Activated CD4-positive, alpha-beta T cell treated with anti-CD3 and anti-CD28 coated beads, Interleukin-2, amount 50 U/mL, for 24 hours (primary cell): ENCODE measurements at regions not wholly inside any gene's neighbourhood (a gene's known extent, or its start where the extent isn't known, plus 50 kb on each side); places are given as distances from the start of the nearest gene placed in this dataset.

Experiments used
- DNase-seq, 2 donors: peaks; one replicate each; pipeline ENCODE4 v3.0.0-alpha.2; 2020; ENCODE audit warnings: low read depth in 1 of 2, low spot score in 1 of 2

DNA sequence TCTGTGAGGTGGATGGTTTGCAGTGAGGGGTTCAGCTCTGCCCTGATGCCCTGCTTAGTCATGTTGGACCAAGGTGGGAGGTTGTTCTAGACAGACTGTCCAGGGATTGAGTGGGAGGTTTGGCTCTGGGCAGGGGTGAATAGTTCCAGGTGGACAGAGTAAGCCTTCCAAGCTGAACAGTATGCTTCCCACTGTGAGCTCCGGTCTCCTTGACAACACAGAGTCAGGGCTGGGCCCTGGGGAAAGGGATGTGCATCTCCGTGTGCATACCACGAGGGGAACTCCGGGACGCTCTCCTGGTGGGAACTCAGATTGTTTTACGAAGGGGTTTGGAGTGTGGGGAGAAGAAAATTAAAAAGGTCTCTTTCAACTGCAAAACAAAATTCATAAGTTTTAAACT lies 174.7 kb downstream of the DHX35 start:
- DNase-seq, result no peak

DNA sequence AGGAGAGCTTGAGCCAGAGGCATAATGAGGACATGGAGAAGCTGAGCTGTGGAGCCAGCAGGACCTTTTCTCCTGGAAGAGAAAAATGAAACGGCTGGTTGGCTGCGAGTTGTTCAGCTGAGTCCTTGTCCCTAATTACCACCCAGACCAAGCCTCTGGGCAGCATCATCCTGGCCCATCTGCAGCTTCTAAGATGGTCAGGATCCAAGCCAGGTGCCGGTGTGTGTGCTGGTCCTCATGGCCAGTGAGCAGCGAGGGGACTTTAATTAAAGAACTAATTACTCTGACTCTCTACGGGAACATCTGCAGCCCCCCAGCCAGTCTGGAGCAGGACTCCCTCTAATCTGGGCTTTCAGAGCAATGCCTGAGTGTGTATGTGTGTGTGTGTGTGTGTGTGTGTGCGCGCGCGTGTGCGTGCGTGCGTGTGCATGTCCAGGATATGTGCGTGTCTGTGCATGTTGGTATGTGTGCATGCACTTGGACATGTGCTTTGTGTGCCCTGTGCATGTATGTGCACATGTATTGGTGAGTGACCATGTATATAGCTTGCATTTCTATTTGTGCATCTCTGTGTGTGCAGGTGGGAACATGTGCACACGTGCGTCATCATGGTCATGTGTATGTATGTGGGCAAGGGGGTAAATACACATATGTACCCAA lies 173.9 kb downstream of the DHX35 start:
- no peak for DNase-seq

DNA sequence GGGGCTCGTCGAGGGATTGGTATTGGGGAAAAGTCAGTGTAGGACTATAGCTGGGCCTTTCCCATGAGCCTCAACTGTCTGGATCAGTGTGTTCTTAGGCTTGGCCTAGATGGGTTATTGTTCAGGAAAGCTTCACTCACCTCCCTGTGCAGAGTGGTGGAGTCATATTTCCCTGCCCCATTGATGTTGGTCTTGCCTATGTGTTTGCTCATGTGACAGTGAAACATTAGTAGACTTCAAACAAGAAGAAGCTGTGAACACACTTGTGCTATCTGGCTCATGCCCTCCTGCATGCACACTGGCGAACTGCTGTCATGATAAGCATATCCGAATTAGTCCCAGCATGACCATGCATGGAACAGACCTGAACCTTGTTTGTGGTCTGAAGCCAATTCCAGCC lies 171.1 kb downstream of the DHX35 start:
- no peak for DNase-seq

DNA sequence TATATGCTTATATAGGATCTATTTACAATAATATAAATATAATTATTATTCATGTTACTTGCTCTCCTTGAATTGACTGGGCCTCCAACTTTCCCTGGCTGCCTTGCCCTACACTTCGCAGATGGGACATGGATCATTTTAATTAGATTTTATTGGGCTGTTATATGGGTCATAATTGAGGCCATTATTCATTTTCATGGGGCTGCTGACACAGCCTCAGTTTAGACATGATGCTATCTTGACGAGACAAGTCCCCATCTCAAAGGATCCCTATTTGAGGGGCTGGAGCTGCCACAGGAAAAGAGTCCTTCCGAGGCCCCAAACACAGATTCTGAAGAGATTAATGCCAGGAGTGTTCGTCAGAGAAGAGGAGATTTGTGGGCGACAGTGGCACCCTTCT lies 170.4 kb downstream of the DHX35 start:
- no peak for DNase-seq

DNA sequence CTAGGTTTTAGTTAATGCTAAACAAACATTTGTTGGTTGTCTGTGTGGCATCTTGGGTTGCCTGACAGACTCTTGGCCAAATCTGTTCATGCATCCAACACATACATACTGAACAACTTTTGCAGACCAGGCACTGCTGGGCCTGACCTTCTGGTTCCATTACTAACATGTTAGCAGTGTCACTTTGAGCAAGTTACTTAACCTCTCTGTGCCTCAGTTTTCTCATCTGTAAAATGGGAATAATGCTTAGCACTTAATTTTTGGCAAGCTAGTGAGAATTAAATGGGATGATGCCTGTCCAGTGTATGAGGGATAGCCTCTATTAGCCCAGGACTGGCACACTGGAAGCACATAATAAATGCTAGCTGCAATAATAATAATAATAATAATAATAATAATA lies 169.9 kb downstream of the DHX35 start:
- DNase-seq, result no peak

DNA sequence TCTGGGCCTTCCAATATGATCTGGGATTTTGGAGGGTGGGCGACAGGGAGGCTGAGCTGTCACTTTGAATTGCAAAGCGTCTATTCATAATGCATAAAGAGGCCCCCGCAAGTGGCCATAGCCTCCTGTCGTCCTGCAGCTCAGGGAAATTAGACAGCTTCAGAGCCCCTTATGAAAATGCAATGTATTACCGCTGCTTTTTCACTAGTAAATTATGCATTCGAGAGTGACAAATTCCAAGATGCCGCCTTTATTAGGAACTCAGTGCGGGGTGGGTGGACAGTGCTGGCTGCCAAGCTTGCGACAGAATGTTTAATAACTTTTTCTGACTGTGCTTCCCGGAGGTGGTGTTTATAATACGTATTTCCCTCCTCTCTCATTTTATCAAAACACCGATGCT lies 168.5 kb downstream of the DHX35 start:
- DNase-seq, result no peak

DNA sequence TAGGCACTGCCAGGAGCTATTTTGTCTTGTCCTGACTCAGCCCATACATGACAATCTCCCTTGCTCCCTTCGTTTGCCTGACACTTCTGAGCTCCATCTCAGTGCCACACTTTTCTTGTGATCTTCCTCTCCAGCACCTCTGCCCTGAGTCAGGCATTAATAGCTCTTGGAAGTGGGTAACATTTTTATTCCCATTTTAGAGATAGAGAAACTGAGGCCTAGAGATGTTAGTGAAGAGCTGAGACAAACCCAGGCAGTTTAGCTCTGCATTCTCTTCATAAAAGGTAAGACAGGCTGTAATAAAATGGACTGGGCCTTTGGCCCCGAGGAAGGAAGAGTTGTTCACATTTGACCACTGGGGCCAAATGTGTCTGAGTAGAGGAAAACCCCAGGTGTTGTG lies 167.4 kb downstream of the DHX35 start:
- no peak for DNase-seq

DNA sequence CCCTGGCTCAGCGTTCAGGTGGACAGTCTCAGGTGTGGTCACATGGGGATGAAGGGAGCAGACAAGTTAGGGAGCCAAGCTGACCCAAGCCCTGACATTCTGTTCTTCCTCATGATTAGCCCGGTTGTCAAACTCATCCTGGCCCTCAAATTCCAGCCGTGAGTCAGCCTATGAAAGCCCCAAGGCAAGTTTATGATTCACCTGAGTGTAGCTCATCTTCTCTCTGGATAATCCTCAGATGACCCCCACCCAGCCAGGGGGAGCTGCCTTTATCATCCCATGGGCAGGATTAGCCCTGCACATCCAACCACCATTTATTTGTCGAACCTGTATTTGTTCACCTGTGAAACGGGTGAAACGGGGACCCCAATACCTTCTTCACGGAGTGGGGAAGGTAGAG lies 161.9 kb downstream of the DHX35 start:
- no peak for DNase-seq

DNA sequence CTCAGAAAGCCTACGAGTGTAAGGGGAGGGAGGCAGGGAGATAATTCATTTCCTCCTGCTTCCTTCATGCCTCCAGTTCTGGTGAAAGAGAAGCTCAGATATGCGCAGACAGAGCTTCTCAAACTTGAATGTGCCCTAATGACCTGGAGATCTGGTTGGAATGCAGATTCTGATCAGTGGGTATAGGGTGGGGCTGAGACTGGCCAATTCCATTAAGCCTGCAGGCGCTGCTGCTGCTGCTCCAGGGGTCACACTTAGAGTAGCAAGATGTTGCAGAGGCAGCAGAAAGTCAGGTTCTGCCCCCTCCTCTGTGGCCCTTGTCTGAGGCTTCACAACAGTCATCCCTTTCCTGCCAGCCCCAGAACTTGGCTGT lies 161.0 kb downstream of the DHX35 start:
- no peak for DNase-seq

DNA sequence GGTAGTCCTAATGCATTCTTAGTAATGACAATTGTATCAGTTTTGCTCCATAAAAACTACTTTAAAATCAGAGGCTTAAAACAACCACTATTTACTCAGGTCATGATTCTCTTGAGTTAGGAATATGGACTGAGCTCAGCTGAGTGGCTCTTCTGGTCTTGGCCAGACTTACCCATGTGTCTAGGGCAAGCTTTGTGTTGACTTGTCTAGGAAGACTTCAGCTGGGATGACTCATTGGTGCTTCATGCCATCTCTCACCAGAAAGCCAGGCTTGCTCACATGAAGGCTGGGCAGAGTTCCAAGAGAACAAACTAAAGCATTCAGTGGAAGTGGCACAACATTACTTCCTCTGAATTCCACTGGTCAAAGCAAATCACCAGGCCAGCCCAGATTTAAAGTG lies 155.3 kb downstream of the DHX35 start:
- no peak for DNase-seq

DNA sequence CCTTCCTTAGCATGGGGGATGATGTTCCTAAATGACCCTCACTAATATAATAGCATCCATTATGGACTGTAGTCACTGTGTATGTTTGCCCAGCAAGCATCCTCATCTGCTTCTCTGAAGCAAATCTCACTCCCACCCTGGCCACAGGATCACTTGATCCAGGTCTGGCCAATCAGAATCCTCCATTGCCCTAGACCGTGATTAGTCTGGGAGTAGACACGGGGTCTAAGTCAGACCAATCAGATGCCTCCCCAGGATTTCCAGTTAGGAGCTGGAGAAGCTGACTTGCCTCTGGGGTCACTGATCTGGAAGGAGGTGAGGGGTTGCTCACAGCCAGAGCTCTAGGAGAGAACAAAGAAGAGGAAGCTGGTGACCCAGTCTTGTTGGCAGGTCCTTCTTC lies 153.9 kb downstream of the DHX35 start:
- DNase-seq, result no peak

DNA sequence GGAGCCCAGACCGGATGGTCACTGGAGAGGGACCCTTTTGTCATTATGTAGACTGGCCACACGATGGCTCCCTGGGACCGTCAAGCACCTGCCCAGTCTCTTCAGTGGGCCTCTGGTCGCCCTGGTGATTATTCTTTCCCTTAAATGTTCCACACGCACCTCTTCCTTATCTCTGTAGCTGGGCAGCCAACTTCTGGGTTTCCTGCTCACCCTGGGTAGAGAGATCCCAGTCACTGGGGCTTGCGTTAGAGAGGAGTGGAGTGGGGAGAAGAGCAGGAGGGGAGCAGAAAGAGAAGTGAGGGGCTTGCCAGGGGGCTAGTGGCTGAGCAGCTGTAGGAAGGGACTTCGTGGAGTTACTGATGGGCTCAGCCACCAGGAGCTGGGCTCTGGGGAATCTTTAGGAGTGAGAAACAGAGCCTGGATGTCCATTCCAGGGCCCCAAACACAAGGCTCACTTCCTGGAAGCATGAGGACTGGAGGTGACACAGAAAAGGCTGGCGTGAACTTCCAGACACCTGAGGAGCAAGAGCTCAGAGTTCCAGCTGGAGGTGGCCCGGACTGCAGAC lies 150.1 kb downstream of the DHX35 start:
- DNase-seq, result no peak

DNA sequence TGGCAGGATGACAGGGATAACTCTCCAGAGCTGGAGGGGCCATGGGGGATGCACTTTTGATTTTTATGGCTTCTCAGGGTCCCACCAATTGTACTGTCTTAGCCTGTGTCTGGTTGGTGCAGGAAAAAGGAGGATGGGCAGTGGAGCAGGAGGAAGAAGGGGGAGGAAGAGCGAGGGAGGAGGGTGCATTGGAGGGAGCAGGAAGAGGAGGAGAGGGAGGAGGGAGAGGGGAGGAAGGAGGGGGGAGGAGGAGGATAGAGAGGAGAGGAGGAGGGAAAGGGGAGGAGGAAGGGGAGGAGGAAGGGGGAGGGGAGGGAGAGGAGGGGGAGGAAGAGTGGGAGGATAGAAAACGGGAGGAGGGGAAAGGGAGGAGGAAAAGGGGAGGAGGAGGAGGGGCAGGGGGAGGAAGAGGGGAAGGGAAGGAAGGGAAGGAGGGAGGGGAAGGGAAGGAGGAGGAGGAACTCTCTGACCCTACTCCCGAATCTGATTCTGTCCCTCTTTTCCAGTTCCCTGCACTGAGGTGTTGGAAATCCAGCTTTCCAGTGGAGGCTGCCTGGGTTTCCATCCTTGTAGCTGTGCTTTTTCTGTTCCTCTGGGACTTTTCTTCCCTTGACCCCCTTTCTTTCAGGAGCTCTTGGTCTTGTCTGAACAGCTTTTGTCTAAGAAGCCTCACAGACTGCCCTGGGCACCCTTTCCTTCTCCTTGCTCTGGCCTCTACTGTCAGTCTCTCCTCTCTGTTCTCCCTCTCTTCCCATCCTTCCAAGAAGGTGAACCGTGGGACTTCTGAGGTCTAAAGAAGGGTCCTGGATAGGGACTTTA lies 149.4 kb downstream of the DHX35 start:
- DNase-seq, result no peak

DNA sequence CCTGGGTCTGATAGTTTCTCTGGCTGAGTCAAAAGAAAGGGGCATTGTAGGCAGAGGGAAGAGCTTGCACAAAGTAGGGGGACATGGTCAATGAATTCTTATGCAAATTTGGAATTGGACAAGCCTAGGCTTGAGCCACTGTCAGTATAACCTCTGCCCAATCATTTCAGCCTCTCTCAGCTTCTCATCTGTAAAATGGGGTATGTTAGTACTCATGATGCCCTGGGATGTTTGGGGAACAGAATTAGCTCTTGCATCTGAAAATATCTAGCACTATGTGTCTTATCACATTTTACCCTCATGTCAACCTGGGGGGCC lies 148.6 kb downstream of the DHX35 start:
- no peak for DNase-seq

DNA sequence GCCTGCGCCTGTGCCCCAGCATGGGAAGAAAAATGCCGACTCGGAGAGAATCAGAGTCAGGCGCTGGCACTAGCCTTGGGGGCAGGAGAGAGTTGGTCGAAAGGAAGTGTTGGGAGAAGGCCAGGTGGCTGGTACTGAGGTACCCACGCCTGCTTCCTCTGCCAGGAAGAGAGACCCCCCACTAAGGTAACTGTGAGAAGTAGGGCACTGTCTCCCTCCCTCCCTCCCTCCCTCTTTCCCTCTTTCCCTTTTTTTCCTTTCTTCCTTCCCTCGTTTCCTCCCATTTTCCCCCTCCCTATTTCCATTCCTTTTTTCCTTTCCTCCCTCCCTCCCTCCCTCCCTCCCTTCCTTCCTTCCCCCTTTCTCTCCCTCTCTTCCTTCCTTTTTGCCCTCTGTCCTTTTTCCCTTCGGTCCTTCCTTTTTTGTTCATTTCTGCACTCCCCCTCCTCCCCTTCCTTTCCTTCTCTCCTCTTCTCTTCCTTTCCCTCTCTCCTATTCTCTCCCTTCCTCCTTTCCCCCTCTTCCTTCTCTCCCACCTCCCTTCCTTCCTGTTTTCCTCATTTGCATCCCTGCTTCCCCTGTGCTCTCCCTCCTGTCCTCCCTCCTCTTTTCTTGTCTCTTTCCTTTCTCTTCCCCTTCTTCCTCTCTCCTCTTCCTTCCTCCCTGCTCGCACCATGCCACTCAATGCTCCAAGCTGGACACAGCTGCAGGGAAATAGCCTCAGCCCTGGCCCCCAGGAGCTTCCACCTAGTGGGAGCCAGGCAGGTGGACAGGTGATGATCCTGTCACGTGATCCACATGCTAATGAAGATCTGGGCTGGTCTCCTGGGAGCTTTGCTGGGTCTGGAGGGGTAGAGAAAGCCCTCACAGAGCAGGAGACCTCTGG lies 148.0 kb downstream of the DHX35 start:
- no peak for DNase-seq

DNA sequence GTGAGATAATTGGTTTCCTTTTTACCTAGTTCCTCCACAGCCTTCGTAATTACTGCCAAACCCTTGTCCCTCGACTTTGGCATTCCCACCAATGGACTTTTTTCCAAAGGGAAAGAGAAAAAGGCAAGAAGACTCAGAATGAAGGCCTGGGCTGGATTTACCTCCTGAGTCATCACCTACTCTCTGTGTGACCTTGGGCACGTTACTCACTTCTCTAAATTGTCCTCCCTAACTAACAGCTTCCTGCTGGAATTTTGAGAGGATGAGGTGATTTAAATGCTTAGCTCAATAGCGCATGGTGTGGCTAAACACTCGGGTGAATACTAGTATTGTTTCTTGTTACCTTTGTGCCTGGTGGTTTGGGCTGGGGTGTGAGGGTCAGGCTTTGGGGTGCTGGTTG lies 146.6 kb downstream of the DHX35 start:
- no peak for DNase-seq

DNA sequence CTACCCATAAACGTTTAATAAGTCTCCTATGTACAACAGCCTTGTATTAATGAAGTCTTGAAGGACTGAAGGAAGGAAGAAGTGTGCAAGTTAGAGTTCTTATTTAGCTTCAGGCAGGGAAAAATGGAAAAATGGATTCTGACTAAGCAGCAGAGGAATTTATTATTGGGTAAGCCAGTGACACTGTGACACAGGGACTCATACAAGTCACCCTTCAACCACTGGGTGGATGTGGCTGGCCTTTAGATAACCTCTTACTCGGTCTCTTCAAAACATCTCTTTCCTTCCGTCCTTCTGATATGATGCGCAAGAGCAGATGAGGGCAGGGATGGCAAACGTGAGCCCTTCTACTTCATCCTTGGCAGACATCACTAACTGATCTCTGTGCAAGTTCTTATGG lies 145.6 kb downstream of the DHX35 start:
- no peak for DNase-seq

DNA sequence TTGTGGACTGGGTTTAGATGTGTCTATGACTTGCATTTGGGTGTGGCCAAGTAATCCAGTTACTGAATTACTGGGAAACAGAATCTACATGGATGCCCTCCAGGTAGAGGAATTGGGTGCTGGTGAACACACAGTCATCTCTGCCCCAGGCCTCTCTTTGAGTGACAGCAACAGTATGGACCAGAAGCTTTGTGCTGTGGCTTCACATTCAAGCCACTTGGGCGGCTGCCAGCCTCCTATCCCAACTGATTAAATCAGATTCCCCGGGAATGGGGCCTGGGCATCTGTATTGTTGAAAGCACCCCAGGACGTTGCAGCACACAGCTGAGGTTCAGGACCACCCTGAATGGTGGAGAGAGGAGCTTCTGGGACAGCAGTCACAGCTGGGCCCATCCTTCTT lies 144.6 kb downstream of the DHX35 start:
- no peak for DNase-seq

DNA sequence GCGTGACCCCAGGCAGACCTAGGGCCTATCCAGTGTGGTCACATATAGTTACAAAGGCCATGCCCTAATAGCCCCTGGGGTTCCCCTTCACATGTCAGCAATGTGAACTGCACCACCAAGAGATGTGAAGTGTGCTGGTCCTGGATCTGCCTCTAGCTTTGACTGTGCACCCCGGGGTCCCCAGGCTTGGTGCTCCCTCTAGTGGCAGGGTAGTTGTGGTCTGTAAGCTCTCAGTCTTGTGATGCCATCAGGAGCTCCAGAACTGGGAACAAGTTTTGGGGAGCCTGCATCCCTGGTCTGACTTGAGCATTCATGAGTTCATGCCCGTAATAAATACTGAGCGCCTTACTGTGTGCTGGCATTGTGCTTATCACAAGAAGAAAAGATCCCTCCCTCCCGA lies 143.4 kb downstream of the DHX35 start:
- DNase-seq, result no peak

DNA sequence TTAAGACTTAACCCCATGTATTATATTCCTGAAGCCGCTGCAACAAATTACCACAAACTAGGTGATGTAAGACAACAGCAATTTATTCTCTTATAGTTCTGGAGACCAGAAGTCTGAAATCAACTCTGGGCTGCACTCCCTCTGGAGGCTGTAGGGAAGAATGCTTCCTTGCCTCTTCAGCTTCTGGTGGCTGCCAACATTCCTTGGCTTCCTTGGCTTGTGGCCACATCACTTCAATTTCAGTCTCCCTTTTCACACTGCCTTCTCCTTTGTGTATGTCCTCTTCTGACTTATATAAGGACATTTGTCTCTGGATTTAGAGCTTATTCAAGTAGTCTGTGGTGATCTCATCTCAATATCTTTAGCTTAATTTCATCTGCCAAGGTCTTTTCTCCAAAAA lies 141.6 kb downstream of the DHX35 start:
- DNase-seq, result no peak

DNA sequence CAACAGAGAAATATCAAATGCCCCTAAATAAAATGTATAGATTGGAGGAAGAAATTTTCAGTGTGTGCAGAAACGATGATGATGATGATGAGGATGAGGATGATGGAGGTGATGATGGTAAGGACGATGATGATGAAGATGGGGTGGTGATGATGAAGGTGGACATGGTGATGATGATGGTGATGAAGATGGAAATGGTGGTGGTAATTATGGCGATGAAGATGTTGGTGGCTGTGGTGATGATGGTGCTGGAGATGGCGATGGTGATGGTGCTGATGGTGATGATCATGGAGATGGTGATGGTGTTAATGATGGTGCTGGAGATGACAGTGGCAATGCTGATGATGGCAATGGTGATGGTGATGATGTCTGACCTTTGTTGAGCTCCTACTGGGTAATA lies 141.2 kb downstream of the DHX35 start:
- DNase-seq, result no peak

DNA sequence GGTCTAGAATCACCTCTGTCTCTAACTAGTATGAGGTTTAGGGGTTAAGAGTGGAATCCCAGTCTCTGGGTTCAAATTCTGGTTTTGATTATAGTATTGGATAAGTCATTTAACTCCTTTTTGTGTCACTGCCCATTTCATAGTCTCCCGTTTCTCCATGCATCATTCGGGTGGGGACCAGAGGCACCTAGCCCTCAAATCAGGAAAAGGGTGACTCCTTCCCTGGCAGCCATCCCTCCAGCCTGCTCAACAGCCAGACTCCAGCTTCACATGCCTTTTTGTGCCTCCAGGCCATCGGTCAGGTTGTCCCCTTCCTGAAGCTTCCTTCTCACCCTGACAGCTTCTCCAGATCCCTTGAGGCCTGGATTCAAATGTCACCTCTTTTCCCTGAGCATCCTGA lies 139.8 kb downstream of the DHX35 start:
- no peak for DNase-seq
